ENCODE measurements at regions not wholly inside any gene's neighbourhood (a gene's known extent, or its start where the extent isn't known, plus 50 kb on each side); places are given as distances from the start of the nearest gene placed in this dataset.

- H3K4me1 Mint-ChIP-seq (ENCODE audit: low read depth): no peaks in the 10 kb centered on the region
- H3K36me3 Mint-ChIP-seq (ENCODE audit: low read depth): no peaks in the 10 kb centered on the region
- no peak overlapping the region for H3K4me3 Mint-ChIP-seq (ENCODE audit: low read depth)
- no peaks in the 10 kb centered on the region for H3K27me3 Mint-ChIP-seq (ENCODE audit: low read depth)
- intact Hi-C loops (cut with micrococcal nuclease): no loop called here
- no peaks in the 10 kb centered on the region for H3K9me3 Mint-ChIP-seq
- DNase-seq (ENCODE audit: low spot score): no peak
- H3K27ac Mint-ChIP-seq: no peak overlapping the region
These were observed 136.5 kb upstream of the CDH4 start for GRCh38 chr20:61115364-61116065.

GRCh38 chr20:61117725-61118124, 134.3 kb upstream of the CDH4 start:
- H3K36me3 Mint-ChIP-seq (ENCODE audit: low read depth): no peaks in the 10 kb centered on the region
- no peak overlapping the region for H3K27ac Mint-ChIP-seq
- no peak overlapping the region for H3K4me3 Mint-ChIP-seq (ENCODE audit: low read depth)
- no peaks in the 10 kb centered on the region for H3K4me1 Mint-ChIP-seq (ENCODE audit: low read depth)
- intact Hi-C loops (cut with micrococcal nuclease): no loop called here
- no peaks in the 10 kb centered on the region for H3K9me3 Mint-ChIP-seq
- DNase-seq (ENCODE audit: low spot score): no peak
- H3K27me3 Mint-ChIP-seq (ENCODE audit: low read depth): no peaks in the 10 kb centered on the region

GRCh38 chr20:61118429-61119224, 133.4 kb upstream of the CDH4 start:
- Mint-ChIP-seq H3K36me3 (ENCODE audit: low read depth) (no peaks in the 10 kb centered on the region), H3K9me3 (no peaks in the 10 kb centered on the region), H3K4me1 (ENCODE audit: low read depth) (no peaks in the 10 kb centered on the region), H3K27ac (no peak overlapping the region), H3K4me3 (ENCODE audit: low read depth) (no peak overlapping the region), H3K27me3 (ENCODE audit: low read depth) (no peaks in the 10 kb centered on the region)
- intact Hi-C loops (cut with micrococcal nuclease): no loop called here
- no peak for DNase-seq (ENCODE audit: low spot score)

GRCh38 chr20:61119273-61119672, 132.8 kb upstream of the CDH4 start:
- Mint-ChIP-seq H3K36me3 (ENCODE audit: low read depth) (no peaks in the 10 kb centered on the region), H3K4me1 (ENCODE audit: low read depth) (no peaks in the 10 kb centered on the region)

GRCh38 chr20:61119794-61120410, 132.2 kb upstream of the CDH4 start:
- H3K27me3 Mint-ChIP-seq (ENCODE audit: low read depth): no peaks in the 10 kb centered on the region
- no peaks in the 10 kb centered on the region for H3K9me3 Mint-ChIP-seq
- no peaks in the 10 kb centered on the region for H3K36me3 Mint-ChIP-seq (ENCODE audit: low read depth)
- intact Hi-C loops (cut with micrococcal nuclease): loop anchor here (5.0 kb wide), 1 partner anchor 1063 kb away; no protein-coding TSS in a partner anchor
- H3K4me3 Mint-ChIP-seq (ENCODE audit: low read depth): no peak overlapping the region
- no peaks in the 10 kb centered on the region for H3K4me1 Mint-ChIP-seq (ENCODE audit: low read depth)
- DNase-seq (ENCODE audit: low spot score): no peak
- no peak overlapping the region for H3K27ac Mint-ChIP-seq

More at GRCh38 chr20:61119273-61119672, 132.8 kb upstream of the CDH4 start:
- H3K9me3 Mint-ChIP-seq: no peaks in the 10 kb centered on the region
- intact Hi-C loops (cut with micrococcal nuclease): no loop called here
- no peak overlapping the region for H3K27ac Mint-ChIP-seq
- H3K27me3 Mint-ChIP-seq (ENCODE audit: low read depth): no peaks in the 10 kb centered on the region
- H3K4me3 Mint-ChIP-seq (ENCODE audit: low read depth): no peak overlapping the region
- no peak for DNase-seq (ENCODE audit: low spot score)

DNA sequence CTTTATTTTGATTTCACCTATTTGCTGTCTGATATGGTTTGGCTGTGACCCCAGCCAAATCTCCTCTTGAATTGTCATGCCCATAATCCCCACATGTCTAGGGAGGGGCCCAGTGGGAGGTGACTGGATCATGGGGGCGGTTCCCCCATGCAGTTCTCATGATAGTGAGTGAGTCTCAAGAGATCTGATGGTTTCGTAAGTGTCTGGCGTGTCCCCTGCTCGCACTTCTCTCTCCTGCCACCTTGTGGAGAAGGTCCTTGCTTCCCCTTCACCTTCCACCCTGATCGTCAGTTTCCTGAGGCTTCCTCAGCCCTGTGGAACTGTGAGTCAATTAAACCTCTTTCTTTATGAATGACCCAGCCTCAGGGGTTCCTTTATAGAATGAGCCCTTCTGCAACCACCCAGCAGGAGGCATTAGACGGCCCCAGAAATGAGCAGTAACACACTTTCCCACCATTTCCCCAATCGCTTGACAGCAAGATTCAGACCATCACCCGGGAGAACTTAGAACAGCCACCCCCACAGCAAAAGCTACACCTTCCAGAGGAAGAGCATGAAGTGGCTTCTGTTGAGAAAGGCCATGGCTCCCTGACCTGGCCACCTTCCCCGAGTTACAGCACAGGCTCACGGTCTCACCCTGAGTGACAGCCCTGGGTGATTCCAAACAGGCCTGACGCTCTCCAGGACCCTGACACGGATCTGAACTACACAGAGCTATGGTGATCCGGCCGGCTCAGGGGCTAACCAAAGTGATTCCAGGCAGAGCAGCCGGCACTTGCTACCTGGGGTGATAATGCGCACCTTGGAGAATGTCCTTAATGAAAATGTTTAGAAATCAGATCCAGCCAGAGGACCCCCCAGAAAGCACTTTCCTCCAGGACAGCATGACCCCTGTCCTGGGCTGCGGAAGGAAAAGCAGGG, 131.2 kb upstream of the CDH4 start:
- Mint-ChIP-seq H3K27me3 (ENCODE audit: low read depth) (no peaks in the 10 kb centered on the region), H3K27ac (no peak overlapping the region), H3K4me3 (ENCODE audit: low read depth) (no peak overlapping the region), H3K4me1 (ENCODE audit: low read depth) (no peaks in the 10 kb centered on the region), H3K9me3 (no peaks in the 10 kb centered on the region), H3K36me3 (ENCODE audit: low read depth) (no peaks in the 10 kb centered on the region)
- no peak for DNase-seq (ENCODE audit: low spot score)
- intact Hi-C loops (cut with micrococcal nuclease): loop anchor here (5.0 kb wide), 1 partner anchor 1064 kb away; no protein-coding TSS in a partner anchor

- no peak for DNase-seq (ENCODE audit: low spot score)
- no peaks in the 10 kb centered on the region for H3K36me3 Mint-ChIP-seq (ENCODE audit: low read depth)
- H3K27ac Mint-ChIP-seq: no peak overlapping the region
- no peaks in the 10 kb centered on the region for H3K27me3 Mint-ChIP-seq (ENCODE audit: low read depth)
- intact Hi-C loops (cut with micrococcal nuclease): loop anchor here (5.0 kb wide), 1 partner anchor 1064 kb away; no protein-coding TSS in a partner anchor
- H3K9me3 Mint-ChIP-seq: no peaks in the 10 kb centered on the region
- no peak overlapping the region for H3K4me3 Mint-ChIP-seq (ENCODE audit: low read depth)
- no peaks in the 10 kb centered on the region for H3K4me1 Mint-ChIP-seq (ENCODE audit: low read depth)
These were observed 130.4 kb upstream of the CDH4 start for GRCh38 chr20:61121661-61122060.

- Mint-ChIP-seq H3K4me3 (ENCODE audit: low read depth) (no peak overlapping the region), H3K27ac (no peak overlapping the region), H3K4me1 (ENCODE audit: low read depth) (no peaks in the 10 kb centered on the region), H3K36me3 (ENCODE audit: low read depth) (no peaks in the 10 kb centered on the region), H3K27me3 (ENCODE audit: low read depth) (no peaks in the 10 kb centered on the region), H3K9me3 (no peaks in the 10 kb centered on the region)
- intact Hi-C loops (cut with micrococcal nuclease): loop anchor here (5.0 kb wide), 1 partner anchor 1066 kb away; no protein-coding TSS in a partner anchor
- DNase-seq (ENCODE audit: low spot score): no peak
These were observed 128.8 kb upstream of the CDH4 start for GRCh38 chr20:61123286-61123685.

GRCh38 chr20:61123751-61124368, 128.2 kb upstream of the CDH4 start:
- Mint-ChIP-seq H3K27ac (no peak overlapping the region), H3K27me3 (ENCODE audit: low read depth) (no peaks in the 10 kb centered on the region), H3K36me3 (ENCODE audit: low read depth) (no peaks in the 10 kb centered on the region), H3K4me3 (ENCODE audit: low read depth) (no peak overlapping the region), H3K9me3 (no peaks in the 10 kb centered on the region), H3K4me1 (ENCODE audit: low read depth) (no peaks in the 10 kb centered on the region)
- no peak for DNase-seq (ENCODE audit: low spot score)
- intact Hi-C loops (cut with micrococcal nuclease): loop anchor here (5.0 kb wide), 1 partner anchor 1067 kb away; no protein-coding TSS in a partner anchor

GRCh38 chr20:61125076-61125475, 127.0 kb upstream of the CDH4 start:
- Mint-ChIP-seq H3K9me3 (no peaks in the 10 kb centered on the region), H3K27me3 (ENCODE audit: low read depth) (no peaks in the 10 kb centered on the region), H3K4me3 (ENCODE audit: low read depth) (no peak overlapping the region), H3K27ac (no peak overlapping the region), H3K4me1 (ENCODE audit: low read depth) (no peaks in the 10 kb centered on the region), H3K36me3 (ENCODE audit: low read depth) (no peaks in the 10 kb centered on the region)
- intact Hi-C loops (cut with micrococcal nuclease): no loop called here
- DNase-seq (ENCODE audit: low spot score): no peak

DNA sequence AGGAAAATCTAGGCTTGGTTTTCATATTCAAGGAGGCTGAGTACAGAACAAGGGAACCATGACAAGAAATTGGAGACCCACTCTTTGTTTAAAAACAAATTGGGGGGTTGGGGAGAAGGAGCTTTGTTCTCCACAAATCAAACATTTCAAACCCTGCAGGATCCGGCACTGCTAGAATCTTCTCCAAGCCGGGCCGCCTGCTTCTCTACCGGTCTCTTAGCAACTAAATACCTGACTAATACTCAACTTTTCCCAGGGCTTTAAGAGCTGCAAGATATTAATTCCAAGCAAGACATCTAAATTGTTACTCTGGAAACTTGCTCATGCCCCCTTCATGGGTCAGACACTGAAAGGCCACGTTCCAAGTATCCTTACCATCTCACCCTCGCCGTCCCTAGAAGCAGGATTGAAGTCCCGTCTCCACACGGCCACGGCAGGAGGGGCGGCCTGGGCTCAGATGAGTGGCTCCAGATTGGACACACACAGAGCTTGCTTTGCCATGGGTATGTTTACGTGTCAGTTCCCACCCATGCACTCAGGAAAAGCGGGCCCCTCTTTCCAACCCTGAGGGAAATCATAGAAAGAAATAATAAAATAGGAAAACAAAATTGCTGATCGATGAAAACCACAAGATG, 126.4 kb upstream of the CDH4 start:
- no peak overlapping the region for H3K27ac Mint-ChIP-seq
- no peaks in the 10 kb centered on the region for H3K4me1 Mint-ChIP-seq (ENCODE audit: low read depth)
- H3K4me3 Mint-ChIP-seq (ENCODE audit: low read depth): no peak overlapping the region
- DNase-seq (ENCODE audit: low spot score): no peak
- intact Hi-C loops (cut with micrococcal nuclease): no loop called here
- no peaks in the 10 kb centered on the region for H3K36me3 Mint-ChIP-seq (ENCODE audit: low read depth)
- no peaks in the 10 kb centered on the region for H3K9me3 Mint-ChIP-seq
- H3K27me3 Mint-ChIP-seq (ENCODE audit: low read depth): no peaks in the 10 kb centered on the region
